Retinal pigment epithelial cell (primary cell): ENCODE measurements at regions not wholly inside any gene's neighbourhood (a gene's known extent, or its start where the extent isn't known, plus 50 kb on each side); places are given as distances from the start of the nearest gene placed in this dataset.

ENCODE experiments used
- DNase-seq: peaks from one replicate; pipeline ENCODE4 v3.0.0-alpha.2; 2010; ENCODE audit warnings: low read depth
- H3K4me3 ChIP-seq: 2 replicates; pipeline ENCODE4 v1.5.1; 2011; ENCODE audit warnings: mild to moderate bottlenecking, low read length, control low read depth, moderate library complexity
- CTCF ChIP-seq: conservative IDR thresholded peaks from 2 replicates; pipeline ENCODE4 v1.5.1; 2011; ENCODE audit warnings: low read depth, low read length, control low read depth, inconsistent platforms

- TF ChIP-seq CTCF = no peak
These were observed 55.2 kb upstream of the CXCR4 start for GRCh38 chr2:136173126-136173525.

GRCh38 chr2:136171223-136171622 is 53.3 kb upstream of the CXCR4 start:
- no peak for DNase-seq
- H3K4me3 ChIP-seq = no peak overlapping the region
- no peak for TF ChIP-seq CTCF

More at GRCh38 chr2:136173126-136173525, 55.2 kb upstream of the CXCR4 start:
- no peak overlapping the region for H3K4me3 ChIP-seq
- DNase-seq = no peak

DNA sequence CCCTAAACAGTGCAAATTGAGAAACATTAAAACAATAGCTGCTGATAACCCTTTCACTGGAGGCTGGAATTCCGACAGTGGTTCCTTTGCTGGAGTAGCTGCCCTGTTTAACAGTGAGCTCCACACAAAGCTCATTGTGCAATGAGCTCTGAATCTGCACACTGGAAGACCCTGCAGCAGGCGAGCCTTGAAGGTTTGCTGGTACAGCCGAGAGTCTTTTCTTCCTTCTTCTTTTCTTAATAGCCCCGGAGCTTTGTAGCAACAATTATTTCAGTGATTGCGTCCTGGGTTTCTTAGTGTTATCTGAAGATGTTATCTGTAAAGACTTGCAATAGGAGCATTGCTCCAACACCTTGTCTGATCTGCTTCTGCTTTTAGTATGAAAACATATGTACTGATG is 50.8 kb upstream of the CXCR4 start:
- H3K4me3 ChIP-seq = no peak overlapping the region
- DNase-seq = no peak
- no peak for TF ChIP-seq CTCF

GRCh38 chr2:136167721-136168475 is 49.9 kb upstream of the CXCR4 start:
- no peak for DNase-seq
- no peak overlapping the region for H3K4me3 ChIP-seq
- TF ChIP-seq CTCF = no peak
